22Rv1 (cell line): ENCODE measurements at regions not wholly inside any gene's neighbourhood (a gene's known extent, or its start where the extent isn't known, plus 50 kb on each side); places are given as distances from the start of the nearest gene placed in this dataset.

Experiments
- H3K27ac ChIP-seq: fragments of 450-650 bp; 2 replicates; pipeline ENCODE4 v1.5.1; 2017
- CTCF ChIP-seq: fragments of 450-650 bp; IDR thresholded peaks from 2 replicates; pipeline ENCODE4 v1.5.1; 2017; ENCODE audit warnings: mild to moderate bottlenecking
- ZFX ChIP-seq: fragments of 450-650 bp; IDR thresholded peaks from 2 replicates; pipeline ENCODE4 v1.6.1; 2017; ENCODE audit warnings: antibody characterized with exemption, borderline replicate concordance

DNA sequence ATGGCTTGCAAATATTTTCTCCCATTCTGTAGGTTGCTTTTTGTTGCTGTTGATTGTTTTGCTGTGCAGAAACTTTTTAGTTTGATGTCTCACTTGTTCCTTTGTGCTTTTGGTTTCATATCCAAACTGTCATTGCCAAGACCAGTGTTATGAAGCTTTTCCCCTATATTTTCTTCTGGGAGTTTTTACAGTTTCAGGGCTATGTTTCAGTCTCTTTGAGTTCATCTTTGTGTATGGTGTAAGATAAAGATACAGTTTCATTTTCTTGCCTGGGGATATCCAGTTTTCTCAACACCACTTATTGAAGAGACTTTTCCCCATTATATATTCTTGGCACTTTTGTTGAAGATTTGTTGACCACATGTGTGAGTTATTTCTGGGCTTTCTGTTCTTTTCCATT is 139.9 kb downstream of the MRPL57 start:
- no peak overlapping the region for H3K27ac ChIP-seq
- TF ChIP-seq ZFX (no peak), CTCF (no peak)

- TF ChIP-seq ZFX, result no peak
- no peak overlapping the region for H3K27ac ChIP-seq
Measured at GRCh38 chr13:21318891-21319532, 140.1 kb downstream of the ZDHHC20 start.

GRCh38 chr13:21319869-21320641 is 139.0 kb downstream of the ZDHHC20 start:
- no peak overlapping the region for H3K27ac ChIP-seq
- TF ChIP-seq ZFX (no peak), CTCF (no peak)

DNA sequence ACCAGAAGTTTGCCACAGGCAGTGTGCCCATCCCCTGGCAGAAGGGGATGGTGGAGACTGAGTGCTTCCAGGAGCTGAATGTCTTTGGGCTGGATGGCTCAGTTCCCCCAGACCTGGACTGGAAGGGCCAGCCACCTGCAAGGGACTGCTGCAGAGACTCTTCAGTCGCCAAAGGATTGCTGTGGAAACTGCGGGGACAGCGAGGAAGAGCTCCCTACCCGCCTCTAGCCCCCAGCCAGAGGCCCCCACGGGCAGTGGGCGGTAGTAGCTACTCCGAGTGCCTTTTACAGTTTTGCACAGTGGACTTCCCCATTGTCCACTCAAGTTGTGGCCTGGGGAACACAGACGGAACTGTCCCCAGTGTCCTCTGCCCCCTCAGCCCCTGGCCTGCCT is 138.5 kb downstream of the ZDHHC20 start:
- no peak for TF ChIP-seq CTCF
- no peak for TF ChIP-seq ZFX
- H3K27ac ChIP-seq, result no peak overlapping the region

DNA sequence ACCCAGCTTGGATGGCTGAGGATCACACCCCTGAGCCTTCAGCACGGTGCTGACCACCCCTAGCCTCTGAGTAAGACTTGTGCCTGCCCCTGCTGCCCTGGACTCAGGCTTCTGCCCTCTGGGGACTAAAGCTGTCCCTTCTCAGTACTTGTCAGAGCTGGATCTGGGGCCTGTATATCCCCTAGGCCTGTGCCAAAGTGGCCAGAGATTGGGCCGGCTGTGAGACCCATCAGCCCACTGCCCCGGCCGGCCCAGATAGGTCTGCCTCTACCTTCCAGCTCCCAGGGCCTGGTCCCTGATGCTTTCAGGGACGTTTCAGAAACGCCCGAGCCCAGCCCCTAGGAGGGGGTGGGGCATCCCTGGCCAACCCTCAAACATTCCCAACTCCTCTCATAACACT is 137.8 kb downstream of the ZDHHC20 start:
- no peak for TF ChIP-seq CTCF
- TF ChIP-seq ZFX, result no peak
- no peak overlapping the region for H3K27ac ChIP-seq

GRCh38 chr13:21322327-21322965 is 136.7 kb downstream of the ZDHHC20 start:
- TF ChIP-seq CTCF, result no peak
- no peak for TF ChIP-seq ZFX
- H3K27ac ChIP-seq, result no peak overlapping the region
